Muscle layer of colon (tissue), 2 donors: ENCODE measurements at regions not wholly inside any gene's neighbourhood (a gene's known extent, or its start where the extent isn't known, plus 50 kb on each side); places are given as distances from the start of the nearest gene placed in this dataset.

Experiments
- H3K27ac ChIP-seq: one replicate; pipeline ENCODE4 v1.7.0; 2013; ENCODE audit warnings: low read depth, mild to moderate bottlenecking, low read length, moderate library complexity
- H3K27me3 ChIP-seq, 2 donors: one replicate each; pipeline ENCODE4 v1.7.0; 2013; ENCODE audit warnings: low read length in 2 of 2, mild to moderate bottlenecking in 2 of 2; ENCODE audit not compliant: insufficient read depth in 2 of 2, control insufficient read depth in 1 of 2
- H3K36me3 ChIP-seq: one replicate; pipeline ENCODE4 v1.7.0; 2013; ENCODE audit warnings: mild to moderate bottlenecking, low read length; ENCODE audit not compliant: insufficient read depth
- H3K4me1 ChIP-seq: one replicate; pipeline ENCODE4 v1.7.0; 2013; ENCODE audit warnings: mild to moderate bottlenecking, low read length; ENCODE audit not compliant: insufficient read depth
- H3K4me3 ChIP-seq, 2 donors: one replicate each; pipeline ENCODE4 v1.7.0; 2013; ENCODE audit warnings: low read length in 2 of 2, low read depth in 1 of 2, mild to moderate bottlenecking in 1 of 2, moderate library complexity in 1 of 2
- H3K9ac ChIP-seq: one replicate; pipeline ENCODE4 v1.7.0; 2013; ENCODE audit warnings: low read length
- H3K9me3 ChIP-seq: one replicate; pipeline ENCODE4 v1.7.0; 2013; ENCODE audit warnings: mild to moderate bottlenecking, low read length
- donor health status: abdominal sarcoma.
- donor health status: Adenocarcinoma of cecum.

GRCh38 chr2:41913921-41914609, 133.8 kb upstream of the PKDCC start:
- Histone ChIP-seq H3K27me3 (no peaks in the 10 kb centered on the region), H3K36me3 (no peaks in the 10 kb centered on the region), H3K4me3 (no peak overlapping the region), H3K9me3 (no peaks in the 10 kb centered on the region), H3K9ac (no peak overlapping the region), H3K4me1 (peaks cover 15% of the 10 kb centered on the region), H3K27ac (no peak overlapping the region)

GRCh38 chr2:41914936-41915335, 132.9 kb upstream of the PKDCC start:
- Histone ChIP-seq H3K27ac (no peak overlapping the region), H3K4me3 (no peak overlapping the region), H3K9ac (no peak overlapping the region), H3K36me3 (no peaks in the 10 kb centered on the region), H3K4me1 (peaks cover 15% of the 10 kb centered on the region), H3K27me3 (no peaks in the 10 kb centered on the region), H3K9me3 (no peaks in the 10 kb centered on the region)

- peaks cover 15% of the 10 kb centered on the region for H3K4me1 ChIP-seq
- H3K4me3 ChIP-seq: no peak overlapping the region
- no peaks in the 10 kb centered on the region for H3K9me3 ChIP-seq
- no peak overlapping the region for H3K27ac ChIP-seq
- H3K36me3 ChIP-seq: no peaks in the 10 kb centered on the region
- H3K27me3 ChIP-seq: no peaks in the 10 kb centered on the region
- no peak overlapping the region for H3K9ac ChIP-seq
These were observed 131.6 kb upstream of the PKDCC start for GRCh38 chr2:41916177-41916576.

- no peak overlapping the region for H3K27ac ChIP-seq
- H3K4me3 ChIP-seq: no peak overlapping the region
- H3K27me3 ChIP-seq: no peaks in the 10 kb centered on the region
- H3K9me3 ChIP-seq: no peaks in the 10 kb centered on the region
- no peak overlapping the region for H3K9ac ChIP-seq
- peaks cover 14% of the 10 kb centered on the region for H3K4me1 ChIP-seq
- H3K36me3 ChIP-seq: no peaks in the 10 kb centered on the region
These were observed 130.2 kb upstream of the PKDCC start for GRCh38 chr2:41917587-41917986.

GRCh38 chr2:41919135-41919534, 128.7 kb upstream of the PKDCC start:
- Histone ChIP-seq H3K36me3 (no peaks in the 10 kb centered on the region), H3K9ac (no peak overlapping the region), H3K9me3 (no peaks in the 10 kb centered on the region), H3K27ac (no peak overlapping the region), H3K4me1 (peaks cover 22% of the 10 kb centered on the region), H3K27me3 (no peaks in the 10 kb centered on the region), H3K4me3 (no peak overlapping the region)

- H3K9ac ChIP-seq: no peak overlapping the region
- peaks cover 32% of the 10 kb centered on the region for H3K4me1 ChIP-seq
- H3K27ac ChIP-seq: no peak overlapping the region
These were observed 127.6 kb upstream of the PKDCC start for GRCh38 chr2:41920181-41920580.

GRCh38 chr2:41920812-41921211, 127.0 kb upstream of the PKDCC start:
- Histone ChIP-seq H3K4me1 (peaks cover 39% of the 10 kb centered on the region), H3K27ac (no peak overlapping the region), H3K36me3 (no peaks in the 10 kb centered on the region), H3K9ac (no peak overlapping the region), H3K27me3 (no peaks in the 10 kb centered on the region), H3K4me3 (no peak overlapping the region), H3K9me3 (no peaks in the 10 kb centered on the region)

More at GRCh38 chr2:41920181-41920580, 127.6 kb upstream of the PKDCC start:
- Histone ChIP-seq H3K9me3 (no peaks in the 10 kb centered on the region), H3K4me3 (no peak overlapping the region), H3K36me3 (no peaks in the 10 kb centered on the region), H3K27me3 (no peaks in the 10 kb centered on the region)

GRCh38 chr2:41922177-41922576, 125.6 kb upstream of the PKDCC start:
- H3K9me3 ChIP-seq: no peaks in the 10 kb centered on the region
- peaks cover 50% of the 10 kb centered on the region for H3K4me1 ChIP-seq
- no peaks in the 10 kb centered on the region for H3K27me3 ChIP-seq
- H3K4me3 ChIP-seq: no peak overlapping the region
- H3K36me3 ChIP-seq: no peaks in the 10 kb centered on the region
- no peak overlapping the region for H3K9ac ChIP-seq
- no peak overlapping the region for H3K27ac ChIP-seq

- H3K27ac ChIP-seq: no peak overlapping the region
- H3K4me1 ChIP-seq: peaks cover 61% of the 10 kb centered on the region
- no peaks in the 10 kb centered on the region for H3K9me3 ChIP-seq
- no peak overlapping the region for H3K4me3 ChIP-seq
- no peaks in the 10 kb centered on the region for H3K27me3 ChIP-seq
- no peaks in the 10 kb centered on the region for H3K36me3 ChIP-seq
- H3K9ac ChIP-seq: no peak overlapping the region
These were observed 124.5 kb upstream of the PKDCC start for GRCh38 chr2:41923156-41923786.

- Histone ChIP-seq H3K4me1 (peaks cover 68% of the 10 kb centered on the region), H3K4me3 (no peak overlapping the region), H3K27ac (peak overlapping the region; percentile 8), H3K36me3 (no peaks in the 10 kb centered on the region), H3K27me3 (no peaks in the 10 kb centered on the region), H3K9me3 (no peaks in the 10 kb centered on the region), H3K9ac (no peak overlapping the region)
These were observed 123.8 kb upstream of the PKDCC start for GRCh38 chr2:41924024-41924423.

- no peaks in the 10 kb centered on the region for H3K9me3 ChIP-seq
- no peak overlapping the region for H3K4me3 ChIP-seq
- peak overlapping the region; percentile 71 for H3K27ac ChIP-seq
- no peaks in the 10 kb centered on the region for H3K27me3 ChIP-seq
- no peaks in the 10 kb centered on the region for H3K36me3 ChIP-seq
- H3K9ac ChIP-seq: no peak overlapping the region
- H3K4me1 ChIP-seq: peaks cover 68% of the 10 kb centered on the region
These were observed 123.0 kb upstream of the PKDCC start for GRCh38 chr2:41924709-41925408.
